ENCODE measurements at regions not wholly inside any gene's neighbourhood (a gene's known extent, or its start where the extent isn't known, plus 50 kb on each side); places are given as distances from the start of the nearest gene placed in this dataset.
"Not testable (repeated sequence)": the region's sequence is repeated elsewhere in the genome, so short reads cannot be mapped to it uniquely, and the experiment has no call there.

DNA sequence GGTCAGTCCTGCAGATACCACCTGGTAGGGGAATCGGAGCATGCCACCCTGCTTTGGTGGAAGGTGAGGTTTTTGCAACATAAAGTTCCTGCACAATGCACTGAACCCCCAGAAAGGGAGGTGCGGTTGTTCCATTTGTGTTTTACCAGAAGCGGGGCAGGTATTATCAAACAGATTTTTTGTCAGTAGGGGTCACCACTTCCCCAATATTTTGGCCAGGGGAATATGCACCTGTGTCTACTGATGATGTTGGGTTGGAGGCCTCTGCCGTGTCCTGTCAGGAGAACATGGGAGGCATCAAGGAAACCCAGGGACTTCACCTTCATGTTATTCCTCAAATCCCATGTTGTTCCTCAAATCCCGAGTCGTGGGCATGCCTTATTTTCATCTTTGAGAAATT, 438.7 kb downstream of the NTRK2 start:
- DNase-seq: no peak
- no peak overlapping the region for H3K4me3 ChIP-seq
- H3K4me1 ChIP-seq: no peaks in the 10 kb centered on the region
- H3K9me3 ChIP-seq: no peaks in the 10 kb centered on the region
- no peaks in the 10 kb centered on the region for H3K27me3 ChIP-seq
- no peaks in the 10 kb centered on the region for H3K36me3 ChIP-seq
- TF ChIP-seq, protein P1, sequence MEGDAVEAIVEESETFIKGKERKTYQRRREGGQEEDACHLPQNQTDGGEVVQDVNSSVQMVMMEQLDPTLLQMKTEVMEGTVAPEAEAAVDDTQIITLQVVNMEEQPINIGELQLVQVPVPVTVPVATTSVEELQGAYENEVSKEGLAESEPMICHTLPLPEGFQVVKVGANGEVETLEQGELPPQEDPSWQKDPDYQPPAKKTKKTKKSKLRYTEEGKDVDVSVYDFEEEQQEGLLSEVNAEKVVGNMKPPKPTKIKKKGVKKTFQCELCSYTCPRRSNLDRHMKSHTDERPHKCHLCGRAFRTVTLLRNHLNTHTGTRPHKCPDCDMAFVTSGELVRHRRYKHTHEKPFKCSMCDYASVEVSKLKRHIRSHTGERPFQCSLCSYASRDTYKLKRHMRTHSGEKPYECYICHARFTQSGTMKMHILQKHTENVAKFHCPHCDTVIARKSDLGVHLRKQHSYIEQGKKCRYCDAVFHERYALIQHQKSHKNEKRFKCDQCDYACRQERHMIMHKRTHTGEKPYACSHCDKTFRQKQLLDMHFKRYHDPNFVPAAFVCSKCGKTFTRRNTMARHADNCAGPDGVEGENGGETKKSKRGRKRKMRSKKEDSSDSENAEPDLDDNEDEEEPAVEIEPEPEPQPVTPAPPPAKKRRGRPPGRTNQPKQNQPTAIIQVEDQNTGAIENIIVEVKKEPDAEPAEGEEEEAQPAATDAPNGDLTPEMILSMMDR (IDR thresholded peaks at IDR 0.05): no peak
- no peak for TF ChIP-seq POLR2A (IDR thresholded peaks at IDR 0.05)
- H3K27ac ChIP-seq: no peak overlapping the region

- TF ChIP-seq POLR2A (IDR thresholded peaks at IDR 0.05): no peak
- TF ChIP-seq, protein P1 (IDR thresholded peaks at IDR 0.05): no peak
- Histone ChIP-seq H3K4me3 (no peak overlapping the region), H3K36me3 (no peaks in the 10 kb centered on the region), H3K27ac (no peak overlapping the region), H3K27me3 (no peaks in the 10 kb centered on the region), H3K4me1 (no peaks in the 10 kb centered on the region), H3K9me3 (no peaks in the 10 kb centered on the region)
- no peak for DNase-seq
Observed at GRCh38 chr9:85089188-85089969, 419.9 kb downstream of the NTRK2 start.

DNA sequence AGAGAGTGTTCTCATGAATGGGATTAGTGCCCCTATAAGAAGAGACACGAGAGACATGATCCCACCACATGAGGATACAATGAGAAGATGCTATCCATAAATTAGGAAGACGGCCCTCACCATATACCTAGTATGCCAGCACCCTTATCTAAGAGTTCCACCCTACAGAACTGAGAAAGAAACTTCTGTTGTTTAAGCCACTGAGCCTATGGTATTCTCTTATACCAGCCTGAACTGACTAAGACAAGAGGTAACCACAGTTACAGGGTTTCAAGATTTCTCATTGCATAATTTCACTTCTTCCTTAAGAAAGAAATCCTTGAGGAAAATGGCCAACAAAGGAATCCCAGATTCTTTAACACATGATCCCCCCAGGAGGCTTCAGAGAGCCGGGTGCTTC, 412.4 kb downstream of the NTRK2 start:
- Histone ChIP-seq H3K4me3 (no peak overlapping the region), H3K27me3 (no peaks in the 10 kb centered on the region)
- TF ChIP-seq, protein P1 (IDR thresholded peaks at IDR 0.05): no peak
- no peak for TF ChIP-seq POLR2A (IDR thresholded peaks at IDR 0.05)

DNA sequence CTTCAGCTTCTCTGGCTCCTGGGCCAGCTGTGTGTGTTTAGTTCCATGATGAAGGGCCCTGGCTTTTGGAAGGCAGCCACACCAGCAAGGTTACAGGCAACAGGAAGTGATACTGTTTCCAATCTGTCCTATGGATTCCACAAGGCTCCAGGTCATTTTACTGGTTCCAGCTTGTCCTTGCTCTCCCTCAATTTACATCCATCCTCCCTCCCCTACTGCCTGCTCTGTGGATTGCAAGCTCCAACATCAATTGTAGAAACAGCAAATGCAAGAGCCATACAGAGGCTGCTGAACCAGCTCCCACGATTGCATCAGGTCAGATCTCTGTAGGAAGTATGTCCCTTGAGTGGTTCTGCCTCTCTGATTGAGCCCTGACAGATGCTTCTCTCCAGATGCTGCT, 409.8 kb downstream of the NTRK2 start:
- TF ChIP-seq, protein P1 (IDR thresholded peaks at IDR 0.05): no peak
- no peak for TF ChIP-seq POLR2A (IDR thresholded peaks at IDR 0.05)
- Histone ChIP-seq H3K4me3 (no peak overlapping the region), H3K36me3 (no peaks in the 10 kb centered on the region), H3K27ac (no peak overlapping the region), H3K9me3 (no peaks in the 10 kb centered on the region), H3K4me1 (no peaks in the 10 kb centered on the region), H3K27me3 (no peaks in the 10 kb centered on the region)
- no peak for DNase-seq

More for the DNA sequence above, 412.4 kb downstream of the NTRK2 start:
- H3K9me3 ChIP-seq: no peaks in the 10 kb centered on the region
- H3K27ac ChIP-seq: no peak overlapping the region
- DNase-seq: no peak
- no peaks in the 10 kb centered on the region for H3K4me1 ChIP-seq
- H3K36me3 ChIP-seq: no peaks in the 10 kb centered on the region

DNA sequence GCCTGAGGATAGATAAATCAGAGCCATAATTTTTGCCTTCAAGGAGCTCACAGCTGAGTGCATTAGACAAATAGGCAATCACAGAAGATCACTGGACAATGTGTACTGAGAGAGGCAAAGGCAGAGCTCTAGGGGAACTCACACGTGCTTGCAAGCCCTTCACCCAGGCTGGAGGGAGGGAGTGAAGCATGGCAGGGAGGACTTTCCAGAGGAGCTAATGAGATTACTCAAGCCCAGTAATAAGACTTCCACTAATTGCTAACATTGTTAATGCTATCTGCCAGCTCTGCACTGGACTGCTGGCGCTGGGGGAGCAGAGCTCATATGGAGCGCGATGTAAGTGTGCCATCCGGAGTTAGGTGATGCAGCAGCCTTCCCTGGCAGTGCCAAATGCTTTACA, 408.4 kb downstream of the NTRK2 start:
- no peak overlapping the region for H3K27ac ChIP-seq
- DNase-seq: no peak
- no peaks in the 10 kb centered on the region for H3K27me3 ChIP-seq
- H3K4me1 ChIP-seq: no peaks in the 10 kb centered on the region
- no peaks in the 10 kb centered on the region for H3K9me3 ChIP-seq
- TF ChIP-seq POLR2A (IDR thresholded peaks at IDR 0.05): no peak
- TF ChIP-seq, protein P1 (IDR thresholded peaks at IDR 0.05): no peak
- H3K4me3 ChIP-seq: no peak overlapping the region
- no peaks in the 10 kb centered on the region for H3K36me3 ChIP-seq

DNA sequence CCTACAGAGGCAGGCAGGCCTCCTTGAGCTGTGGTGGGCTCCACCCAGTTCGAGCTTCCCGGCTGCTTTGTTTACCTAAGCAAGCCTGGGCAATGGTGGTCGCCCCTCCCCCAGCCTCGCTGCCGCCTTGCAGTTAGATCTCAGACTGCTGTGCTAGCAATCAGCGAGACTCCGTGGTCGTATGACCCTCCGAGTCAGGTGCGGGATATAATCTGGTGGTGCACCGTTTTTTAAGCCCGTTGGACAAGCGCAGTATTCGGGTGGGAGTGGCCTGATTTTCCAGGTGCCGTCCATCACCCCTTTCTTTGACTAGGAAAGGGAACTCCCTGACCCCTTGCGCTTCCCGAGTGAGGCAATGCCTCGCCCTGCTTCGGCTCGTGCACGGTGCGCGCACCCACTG, 407.6 kb downstream of the NTRK2 start:
- H3K36me3 ChIP-seq, H3K4me3 ChIP-seq, H3K27ac ChIP-seq, H3K4me1 ChIP-seq, H3K9me3 ChIP-seq, DNase-seq, H3K27me3 ChIP-seq: not testable (repeated sequence)

Small RNA genes in the stretch of these regions (small RNA-seq; reads per million reads assigned to genes)
- 0 reads per million in 2 donors for gene UBE2V1P10
